ENCODE measurements at regions not wholly inside any gene's neighbourhood (a gene's known extent, or its start where the extent isn't known, plus 50 kb on each side); places are given as distances from the start of the nearest gene placed in this dataset.
"Not testable (repeated sequence)": the region's sequence is repeated elsewhere in the genome, so short reads cannot be mapped to it uniquely, and the experiment has no call there.

DNA sequence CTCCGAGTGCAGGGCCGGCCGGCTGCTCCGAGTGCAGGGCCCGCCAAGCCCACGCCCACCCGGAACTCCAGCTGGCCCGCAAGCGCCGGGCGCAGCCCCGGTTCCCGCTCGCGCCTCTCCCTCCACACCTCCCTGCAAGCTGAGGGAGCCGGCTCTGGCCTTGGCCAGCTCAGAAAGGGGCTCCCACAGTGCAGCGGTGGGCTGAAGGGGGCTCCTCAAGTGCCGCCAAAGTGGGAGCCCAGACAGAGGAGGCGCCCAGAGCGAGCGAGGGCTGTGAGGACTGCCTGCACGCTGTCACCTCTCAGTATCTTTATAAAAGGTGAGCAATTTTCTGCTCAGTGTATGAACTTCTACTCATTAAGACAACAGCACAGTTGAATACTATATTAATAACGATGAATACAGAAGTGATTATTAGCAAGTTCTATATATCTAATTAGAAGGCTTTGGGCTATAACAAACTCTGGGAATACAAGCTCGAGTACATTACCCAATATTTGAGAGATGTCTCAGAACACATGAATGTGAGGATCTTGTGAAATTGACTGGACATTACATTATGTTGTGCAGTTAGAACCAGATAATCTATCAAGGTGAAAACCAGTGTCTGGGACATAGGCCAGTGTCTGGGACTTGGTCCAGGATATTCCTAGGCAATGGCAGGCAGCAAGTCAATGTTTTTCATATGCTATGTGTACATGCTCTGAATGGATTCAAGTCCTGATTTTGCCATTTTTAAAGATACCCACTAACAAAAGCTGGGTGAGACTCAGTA is 112.9 kb downstream of the ZNF330 start:
- H3K27me3 ChIP-seq; intact Hi-C loops (cut with DNase I); H3K9me3 ChIP-seq; H3K36me3 ChIP-seq: not testable (repeated sequence)
- peaks cover 31 to 49% of the 10 kb centered on the region in 2 donors for H3K4me1 ChIP-seq
- TF ChIP-seq POLR2A (IDR thresholded peaks at IDR 0.05), result peak in 1 of 2 donors; percentile 42
- peak overlapping the region in 1 of 3 donors; percentile 31 for H3K4me3 ChIP-seq (replicated peaks in 1 of 3)
- 17 to 32% methylated on average over 6 to 17 of the region's 24 CpGs for WGBS, 2 donors
- peak; percentile 31 to 37 for DNase-seq
- H3K27ac ChIP-seq, result peak overlapping the region; percentile 87 to 90 (median 89)

- no peak overlapping the region for H3K4me3 ChIP-seq (replicated peaks in 1 of 3)
- intact Hi-C loops (cut with DNase I), result no loop called here
- no peaks in the 10 kb centered on the region for H3K27me3 ChIP-seq
- H3K36me3 ChIP-seq, result no peaks in the 10 kb centered on the region
- TF ChIP-seq CTCF (IDR thresholded peaks at IDR 0.05) (no peak), POLR2A (IDR thresholded peaks at IDR 0.05) (no peak)
- DNase-seq, result no peak
- peaks cover 35 to 45% of the 10 kb centered on the region in 2 donors for H3K4me1 ChIP-seq
- H3K27ac ChIP-seq, result peak overlapping the region; percentile 87 to 90 (median 89)
- no peaks in the 10 kb centered on the region for H3K9me3 ChIP-seq
- WGBS, 2 donors, result 59 to 65% methylated on average over 1 of the region's 1 CpG
Observed at GRCh38 chr4:141335166-141335565, 114.5 kb downstream of the ZNF330 start.

DNA sequence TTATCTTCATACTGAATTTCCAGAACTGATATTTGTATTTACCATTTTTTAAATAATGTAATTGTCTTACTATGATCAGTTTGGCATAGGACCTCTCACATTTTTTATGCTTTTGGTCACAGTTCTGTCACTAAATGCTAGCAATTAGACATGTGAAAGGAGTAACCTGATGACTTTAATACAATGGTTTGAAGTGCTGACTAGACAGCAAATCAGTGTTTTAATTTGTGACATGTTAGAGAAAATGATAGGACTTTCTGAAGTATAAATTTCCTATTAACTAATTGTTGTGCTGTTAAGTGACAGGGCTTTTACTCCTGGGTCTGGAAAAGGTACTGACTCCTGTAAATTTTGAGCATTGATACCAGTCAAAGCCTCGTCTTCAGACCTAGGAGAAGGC is 117.5 kb downstream of the ZNF330 start:
- Histone ChIP-seq H3K36me3 (no peaks in the 10 kb centered on the region), H3K27ac (peak overlapping the region; percentile 87 to 90 (median 89)), H3K9me3 (no peaks in the 10 kb centered on the region), H3K27me3 (no peaks in the 10 kb centered on the region), H3K4me1 (peaks cover 37 to 39% of the 10 kb centered on the region in 2 donors), H3K4me3 (replicated peaks in 1 of 3) (no peak overlapping the region)
- intact Hi-C loops (cut with DNase I), result no loop called here
- 91 to 97% methylated on average over 1 of the region's 1 CpG for WGBS, 2 donors
- TF ChIP-seq CTCF (IDR thresholded peaks at IDR 0.05) (no peak), POLR2A (IDR thresholded peaks at IDR 0.05) (no peak)
- no peak for DNase-seq

- TF ChIP-seq POLR2A (IDR thresholded peaks at IDR 0.05) (no peak), CTCF (IDR thresholded peaks at IDR 0.05) (no peak)
- H3K36me3 ChIP-seq, result no peaks in the 10 kb centered on the region
- no peaks in the 10 kb centered on the region for H3K27me3 ChIP-seq
- H3K27ac ChIP-seq, result peak overlapping the region; percentile 87 to 90 (median 89)
- 80 to 84% methylated on average over 3 of the region's 3 CpGs for WGBS, 2 donors
- intact Hi-C loops (cut with DNase I), result no loop called here
- H3K4me1 ChIP-seq, result peaks cover 35 to 37% of the 10 kb centered on the region in 2 donors
- H3K9me3 ChIP-seq, result no peaks in the 10 kb centered on the region
- no peak for DNase-seq
- no peak overlapping the region for H3K4me3 ChIP-seq (replicated peaks in 1 of 3)
Observed at GRCh38 chr4:141339391-141339790, 118.7 kb downstream of the ZNF330 start.

DNA sequence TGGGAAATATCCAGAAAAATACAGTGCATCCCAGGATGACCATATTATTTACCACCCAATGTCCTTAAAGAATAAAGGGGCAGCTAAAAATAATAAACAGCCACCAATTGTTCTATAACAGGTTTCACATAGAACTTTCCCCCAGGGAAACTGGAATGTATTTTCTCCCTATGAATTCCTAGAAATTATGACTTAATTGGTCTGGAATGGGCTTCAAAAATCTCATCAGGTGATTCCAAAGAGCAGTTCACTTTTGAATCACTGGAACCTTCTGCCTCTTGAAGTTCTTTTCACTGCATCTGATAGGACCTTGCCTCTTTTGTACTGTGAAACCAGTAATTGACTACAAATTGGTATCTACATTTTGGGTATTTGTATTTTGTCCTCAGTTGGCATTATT is 119.3 kb downstream of the ZNF330 start:
- intact Hi-C loops (cut with DNase I), result no loop called here
- Histone ChIP-seq H3K9me3 (no peaks in the 10 kb centered on the region), H3K4me3 (replicated peaks in 1 of 3) (no peak overlapping the region), H3K27ac (peak overlapping the region; percentile 87 to 90 (median 89)), H3K36me3 (no peaks in the 10 kb centered on the region), H3K27me3 (no peaks in the 10 kb centered on the region), H3K4me1 (peaks cover 31 to 37% of the 10 kb centered on the region in 2 donors)
- DNase-seq, result no peak
- no peak for TF ChIP-seq POLR2A (IDR thresholded peaks at IDR 0.05)
- no peak for TF ChIP-seq CTCF (IDR thresholded peaks at IDR 0.05)

Data from thyroid gland (tissue), 4 donors.